A673 (cell line): ENCODE measurements at regions not wholly inside any gene's neighbourhood (a gene's known extent, or its start where the extent isn't known, plus 50 kb on each side); places are given as distances from the start of the nearest gene placed in this dataset.

ENCODE experiments used
- EZH2 ChIP-seq: fragments of 200-600 bp; sonication (generic); IDR thresholded peaks from 2 replicates; pipeline ENCODE4 v1.6.1; 2017; ENCODE audit warnings: borderline replicate concordance, low read depth, mild to moderate bottlenecking, mixed read lengths, antibody characterized with exemption, low read length; ENCODE audit not compliant: poor library complexity, severe bottlenecking
- TF ChIP-seq, protein P1 (sequence below): fragments of 300-800, 200-600 bp; sonication (generic); conservative IDR thresholded peaks from 2 replicates; pipeline ENCODE4 v1.5.1; 2017; ENCODE audit warnings: low read depth, mild to moderate bottlenecking, antibody characterized with exemption, low read length, moderate library complexity, mixed read lengths

DNA sequence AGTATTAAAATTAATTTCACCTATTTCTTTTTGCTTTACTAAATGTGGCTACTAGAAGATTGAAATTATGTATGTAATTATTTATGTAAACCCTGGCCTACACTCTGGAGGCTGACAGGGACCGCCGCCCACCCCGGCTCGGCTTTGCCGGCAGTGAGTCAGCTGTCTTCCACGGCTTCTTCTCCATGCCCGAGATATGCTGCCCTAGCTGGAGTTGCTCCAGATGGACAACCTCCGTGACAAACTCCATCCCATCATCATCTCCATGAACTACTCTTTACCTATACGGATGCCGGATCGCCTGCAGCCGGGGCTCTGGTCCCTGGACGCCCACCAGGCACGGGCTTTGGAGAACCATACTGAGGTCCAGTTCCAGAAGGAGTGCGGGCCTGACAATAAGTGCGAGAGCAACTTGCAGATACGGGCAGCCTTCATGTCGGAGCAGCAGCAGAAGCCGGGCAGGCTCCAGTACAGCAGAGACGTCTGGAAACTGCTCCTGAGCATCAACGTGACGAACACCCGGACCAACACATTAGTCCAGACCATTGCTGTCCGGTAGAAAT is 86.9 kb upstream of the NID2 start:
- TF ChIP-seq, protein P1, sequence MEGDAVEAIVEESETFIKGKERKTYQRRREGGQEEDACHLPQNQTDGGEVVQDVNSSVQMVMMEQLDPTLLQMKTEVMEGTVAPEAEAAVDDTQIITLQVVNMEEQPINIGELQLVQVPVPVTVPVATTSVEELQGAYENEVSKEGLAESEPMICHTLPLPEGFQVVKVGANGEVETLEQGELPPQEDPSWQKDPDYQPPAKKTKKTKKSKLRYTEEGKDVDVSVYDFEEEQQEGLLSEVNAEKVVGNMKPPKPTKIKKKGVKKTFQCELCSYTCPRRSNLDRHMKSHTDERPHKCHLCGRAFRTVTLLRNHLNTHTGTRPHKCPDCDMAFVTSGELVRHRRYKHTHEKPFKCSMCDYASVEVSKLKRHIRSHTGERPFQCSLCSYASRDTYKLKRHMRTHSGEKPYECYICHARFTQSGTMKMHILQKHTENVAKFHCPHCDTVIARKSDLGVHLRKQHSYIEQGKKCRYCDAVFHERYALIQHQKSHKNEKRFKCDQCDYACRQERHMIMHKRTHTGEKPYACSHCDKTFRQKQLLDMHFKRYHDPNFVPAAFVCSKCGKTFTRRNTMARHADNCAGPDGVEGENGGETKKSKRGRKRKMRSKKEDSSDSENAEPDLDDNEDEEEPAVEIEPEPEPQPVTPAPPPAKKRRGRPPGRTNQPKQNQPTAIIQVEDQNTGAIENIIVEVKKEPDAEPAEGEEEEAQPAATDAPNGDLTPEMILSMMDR = no peak
- no peak for TF ChIP-seq EZH2
